GM04503 (cell line): ENCODE measurements at regions not wholly inside any gene's neighbourhood (a gene's known extent, or its start where the extent isn't known, plus 50 kb on each side); places are given as distances from the start of the nearest gene placed in this dataset.
"Not testable (repeated sequence)": the region's sequence is repeated elsewhere in the genome, so short reads cannot be mapped to it uniquely, and the experiment has no call there.

ENCODE experiments used
- DNase-seq: peaks from one replicate; pipeline ENCODE4 v3.0.0-alpha.2; 2012; ENCODE audit warnings: low read depth

GRCh38 chr2:236903978-236904377, 181.7 kb upstream of the COPS8 start:
- DNase-seq = no peak

DNA sequence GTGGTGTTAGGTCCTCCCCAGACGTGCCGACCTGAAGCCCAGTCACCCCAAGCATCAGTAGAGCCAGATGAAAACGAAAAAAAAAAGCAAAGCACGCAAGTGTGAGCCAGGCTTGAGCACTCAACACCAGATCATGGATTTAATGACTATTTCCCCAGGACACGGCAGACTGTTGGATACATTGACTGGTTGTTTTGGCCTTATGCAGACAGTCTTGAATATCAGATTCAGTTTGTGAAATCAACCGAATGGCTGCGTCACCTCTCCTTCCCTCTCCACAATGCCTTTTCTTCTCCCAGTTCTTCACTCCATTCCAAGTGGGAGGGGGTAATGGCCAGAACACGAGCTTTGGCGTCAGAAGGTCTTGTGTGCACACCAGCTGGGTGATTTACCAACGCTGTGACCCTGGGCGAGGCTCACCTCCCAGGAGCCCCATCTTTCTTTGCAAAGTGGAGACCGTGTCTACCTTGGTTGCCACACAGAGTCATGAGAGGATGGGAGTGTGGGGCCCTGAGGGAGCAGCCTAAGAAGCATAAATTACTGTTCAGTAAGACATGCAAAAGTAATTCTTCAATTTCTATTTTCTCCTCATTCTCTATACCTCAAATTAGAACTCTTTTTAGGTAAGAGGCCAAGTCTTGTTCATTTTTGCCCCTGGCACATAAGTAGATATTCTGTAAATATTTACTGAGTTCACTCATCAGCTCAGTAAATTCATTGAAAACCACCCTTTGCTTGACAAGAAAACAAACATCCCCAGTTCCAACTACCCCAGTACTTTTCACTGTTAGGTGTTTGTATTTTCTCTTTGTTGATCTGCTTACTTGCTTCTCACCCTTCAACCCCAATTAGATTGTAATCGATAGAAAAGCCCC, 181.1 kb upstream of the COPS8 start:
- DNase-seq = no peak

DNA sequence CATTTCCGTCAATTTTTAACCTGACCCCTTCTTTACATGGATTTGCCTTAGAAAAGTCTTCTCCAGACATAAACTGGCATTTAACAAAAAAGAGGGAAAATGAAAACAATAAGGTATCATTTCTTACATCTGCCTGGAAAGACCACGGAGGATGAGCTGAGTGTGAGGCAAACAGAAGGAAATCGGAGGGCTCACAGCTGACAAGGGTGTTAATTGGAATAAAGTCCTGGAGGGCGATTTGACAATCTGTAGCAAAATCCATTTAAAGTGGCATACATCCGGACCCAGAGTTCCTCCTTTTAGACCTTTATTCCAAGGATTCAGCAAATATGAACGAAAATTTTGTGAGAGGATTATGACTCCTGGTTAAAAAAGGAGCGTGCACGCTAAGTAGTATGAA, 179.7 kb upstream of the COPS8 start:
- DNase-seq = no peak

- DNase-seq = no peak
Measured at GRCh38 chr2:236908439-236909192, 177.1 kb upstream of the COPS8 start.

- DNase-seq = no peak
Measured at GRCh38 chr2:236909193-236909504, 176.5 kb upstream of the COPS8 start.

- DNase-seq = no peak
Measured at GRCh38 chr2:236909802-236910201, 175.9 kb upstream of the COPS8 start.

DNA sequence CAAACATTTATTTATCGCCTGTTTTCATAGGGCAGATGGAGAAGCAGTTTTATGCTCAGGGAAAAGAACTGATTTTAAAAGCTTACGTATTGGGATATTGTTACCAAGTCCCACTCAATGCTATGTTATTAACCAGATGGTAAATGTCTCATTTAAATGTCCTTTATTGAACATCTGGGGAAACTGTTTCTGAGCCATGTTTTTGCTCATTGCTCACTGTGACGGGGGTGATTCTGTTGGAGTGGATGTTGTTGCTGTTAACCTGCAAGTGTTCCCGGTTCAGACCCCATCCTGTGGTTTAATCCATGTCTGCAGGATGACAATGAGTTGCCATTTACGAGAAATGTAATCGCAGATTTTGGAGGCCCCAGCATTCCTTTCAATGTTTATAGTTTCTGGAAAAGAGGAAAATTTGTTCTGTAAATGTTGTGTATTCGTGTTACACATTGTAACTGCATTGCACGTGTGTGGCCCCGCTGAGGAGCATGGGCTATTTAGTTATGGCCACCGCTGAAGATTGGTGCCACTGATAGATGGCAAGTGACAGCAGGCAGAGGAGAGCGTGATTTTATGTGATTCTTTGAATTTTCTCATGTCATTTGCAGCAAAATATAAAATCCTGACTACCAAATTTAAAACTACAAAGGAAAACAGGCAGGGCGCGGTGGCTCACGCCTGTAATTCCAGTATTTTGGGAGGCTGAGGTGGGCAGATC, 174.8 kb upstream of the COPS8 start:
- DNase-seq = no peak

DNA sequence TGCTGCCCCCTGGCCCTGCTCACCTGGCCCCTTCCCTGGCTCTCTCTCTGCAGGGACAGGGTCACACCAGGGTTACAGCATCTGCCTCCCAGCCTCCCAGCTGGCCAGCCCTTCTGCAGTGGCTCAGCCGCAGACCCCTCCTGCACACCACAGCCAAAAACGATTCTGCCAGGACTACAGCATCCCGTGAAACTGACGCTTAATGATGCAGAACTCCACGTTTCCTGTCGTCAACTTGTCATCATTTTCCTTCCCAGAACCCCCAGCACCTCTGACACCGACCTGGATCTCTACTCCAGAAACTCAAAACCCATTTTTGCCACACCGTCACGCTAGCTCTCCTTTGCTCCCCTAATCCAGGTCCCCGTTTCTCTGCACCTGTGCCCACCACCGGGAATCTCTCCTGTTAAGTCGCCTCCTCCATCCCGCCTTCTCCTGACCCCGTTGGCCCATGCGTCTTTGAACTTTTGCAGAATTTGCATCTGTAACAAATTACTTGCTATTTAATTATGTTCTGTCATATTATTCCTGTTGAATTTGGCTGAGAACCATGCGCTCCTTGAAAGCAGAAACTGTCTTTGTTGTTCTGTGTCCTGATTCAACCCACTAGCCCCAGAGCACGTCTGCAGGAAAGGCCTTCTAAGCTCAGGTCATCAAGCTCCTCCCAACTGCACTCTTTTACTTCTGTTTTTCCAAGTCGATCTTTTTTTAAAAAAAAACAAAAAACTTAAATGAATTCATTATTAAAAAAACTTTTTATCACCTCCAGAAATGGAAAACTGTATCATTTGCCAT, 173.2 kb upstream of the COPS8 start:
- DNase-seq = no peak

DNA sequence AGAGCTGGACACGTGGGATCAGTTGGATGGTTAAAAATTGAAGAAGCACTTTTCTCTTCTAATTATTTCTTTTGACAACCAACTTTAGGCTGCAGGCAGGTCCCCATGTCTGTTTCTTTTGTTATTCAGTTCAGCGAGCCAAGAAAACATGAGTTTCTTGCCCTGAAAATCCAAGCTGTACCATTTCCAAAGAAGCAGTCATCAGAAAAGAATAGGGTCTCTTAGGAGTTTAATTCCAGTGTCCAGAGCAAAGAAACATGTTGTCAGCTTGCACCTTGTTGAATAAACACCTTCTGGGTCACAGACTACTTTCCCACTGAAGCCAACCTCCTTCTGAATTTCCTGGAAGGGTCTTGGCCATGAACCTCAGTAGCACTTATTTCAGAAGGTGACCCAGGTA, 170.5 kb upstream of the COPS8 start:
- DNase-seq = no peak

DNA sequence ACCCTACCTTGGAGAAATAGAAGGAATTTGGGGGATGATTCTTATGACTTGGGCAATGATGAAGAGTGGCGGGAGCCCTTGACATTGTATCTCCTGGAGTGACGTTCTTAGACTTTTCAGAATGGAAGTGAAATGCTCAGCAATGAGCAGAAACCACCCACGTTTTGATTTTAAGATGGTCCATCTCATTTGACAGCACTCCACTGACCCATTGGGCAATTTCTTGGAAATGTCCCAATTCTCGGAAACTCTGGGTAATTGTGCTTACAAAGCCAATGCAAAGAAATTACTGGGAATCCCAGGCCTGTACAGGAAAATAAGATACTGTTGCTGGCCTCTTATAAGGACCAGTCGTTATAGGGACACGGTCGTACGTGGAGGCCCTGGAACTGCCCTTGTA, 170.0 kb upstream of the COPS8 start:
- DNase-seq = no peak

GRCh38 chr2:236916181-236916580, 169.5 kb upstream of the COPS8 start:
- no peak for DNase-seq

- DNase-seq = no peak
Measured at GRCh38 chr2:236916651-236917050, 169.0 kb upstream of the COPS8 start.

- DNase-seq = no peak
Measured at GRCh38 chr2:236917164-236917563, 168.5 kb upstream of the COPS8 start.

GRCh38 chr2:236918545-236918944, 167.1 kb upstream of the COPS8 start:
- DNase-seq = no peak

DNA sequence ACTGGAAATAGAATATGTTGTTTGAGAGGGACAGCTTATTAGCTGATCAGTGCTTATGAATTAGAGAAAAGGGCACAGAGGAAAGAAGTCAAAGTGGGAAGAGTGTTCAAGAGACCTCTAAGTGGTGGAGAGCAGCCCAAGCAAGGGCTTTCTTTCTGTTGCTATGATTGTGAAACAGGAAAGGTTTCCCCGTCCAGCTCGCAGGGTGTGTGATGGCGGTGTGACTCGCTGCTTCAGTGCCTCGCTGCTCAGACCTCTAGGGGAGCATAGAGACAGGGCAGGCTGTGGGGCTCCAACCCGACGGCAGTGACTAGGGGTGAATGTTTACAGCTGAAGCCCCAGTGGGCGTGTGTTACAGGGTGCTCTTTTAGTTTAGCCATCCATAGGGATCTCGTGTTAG, 166.5 kb upstream of the COPS8 start:
- DNase-seq = no peak

- DNase-seq = not testable (repeated sequence)
Measured at GRCh38 chr2:236919801-236920379, 165.8 kb upstream of the COPS8 start.

GRCh38 chr2:236922061-236922460, 163.6 kb upstream of the COPS8 start:
- DNase-seq = no peak

GRCh38 chr2:236928380-236929037, 157.2 kb upstream of the COPS8 start:
- DNase-seq = no peak

GRCh38 chr2:236932831-236933361, 152.8 kb upstream of the COPS8 start:
- DNase-seq = no peak

DNA sequence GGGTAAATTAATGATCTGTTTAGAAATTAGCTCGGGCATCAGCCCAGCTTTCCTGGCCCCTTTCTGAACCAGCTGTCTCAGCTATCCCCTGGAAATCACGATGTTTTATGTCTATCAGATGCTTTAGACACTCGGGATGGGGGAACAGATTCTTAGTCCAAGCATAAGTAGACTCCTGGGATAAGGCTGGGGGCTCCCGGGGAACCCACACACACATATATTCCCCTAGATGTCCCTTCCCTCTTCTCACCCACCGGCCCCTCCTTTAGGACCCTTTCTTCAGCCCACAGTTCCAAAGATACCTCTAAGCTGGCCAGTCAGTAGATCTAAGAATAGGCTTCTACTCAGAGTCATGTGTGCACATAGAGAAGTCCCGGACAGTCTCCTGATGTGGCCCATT, 151.5 kb upstream of the COPS8 start:
- DNase-seq = no peak

- no peak for DNase-seq
Measured at GRCh38 chr2:236934656-236935055, 151.0 kb upstream of the COPS8 start.
